ENCODE measurements at regions not wholly inside any gene's neighbourhood (a gene's known extent, or its start where the extent isn't known, plus 50 kb on each side); places are given as distances from the start of the nearest gene placed in this dataset.

DNA sequence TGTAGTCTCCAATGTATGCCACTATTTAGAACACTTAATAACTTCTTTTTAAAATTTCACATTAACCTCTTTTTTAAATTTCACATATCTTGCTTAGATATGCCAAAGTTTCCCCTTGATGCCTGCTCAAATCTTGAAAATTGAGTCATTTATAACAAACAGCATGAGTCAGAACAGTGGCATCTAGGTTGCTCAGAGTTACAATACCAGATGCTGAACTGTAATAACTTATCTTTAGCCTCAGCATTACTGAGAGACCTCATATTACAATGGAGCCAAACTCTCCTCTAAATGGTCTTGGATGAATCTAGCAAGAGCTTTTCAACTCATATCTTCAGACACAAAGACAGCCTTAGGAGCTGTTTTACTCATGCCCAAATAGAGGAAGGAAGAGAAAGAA lies 439.3 kb upstream of the ARPP21 start:
- H3K27me3 ChIP-seq, result no peaks in the 10 kb centered on the region
- H3K4me1 ChIP-seq (ENCODE audit: low read depth), result peaks cover 5% of the 10 kb centered on the region
- no peaks in the 10 kb centered on the region for H3K36me3 ChIP-seq
- no peak overlapping the region for H3K27ac ChIP-seq
- no peaks in the 10 kb centered on the region for H3K9me3 ChIP-seq (ENCODE audit: low read depth)
- TF ChIP-seq, protein P1, sequence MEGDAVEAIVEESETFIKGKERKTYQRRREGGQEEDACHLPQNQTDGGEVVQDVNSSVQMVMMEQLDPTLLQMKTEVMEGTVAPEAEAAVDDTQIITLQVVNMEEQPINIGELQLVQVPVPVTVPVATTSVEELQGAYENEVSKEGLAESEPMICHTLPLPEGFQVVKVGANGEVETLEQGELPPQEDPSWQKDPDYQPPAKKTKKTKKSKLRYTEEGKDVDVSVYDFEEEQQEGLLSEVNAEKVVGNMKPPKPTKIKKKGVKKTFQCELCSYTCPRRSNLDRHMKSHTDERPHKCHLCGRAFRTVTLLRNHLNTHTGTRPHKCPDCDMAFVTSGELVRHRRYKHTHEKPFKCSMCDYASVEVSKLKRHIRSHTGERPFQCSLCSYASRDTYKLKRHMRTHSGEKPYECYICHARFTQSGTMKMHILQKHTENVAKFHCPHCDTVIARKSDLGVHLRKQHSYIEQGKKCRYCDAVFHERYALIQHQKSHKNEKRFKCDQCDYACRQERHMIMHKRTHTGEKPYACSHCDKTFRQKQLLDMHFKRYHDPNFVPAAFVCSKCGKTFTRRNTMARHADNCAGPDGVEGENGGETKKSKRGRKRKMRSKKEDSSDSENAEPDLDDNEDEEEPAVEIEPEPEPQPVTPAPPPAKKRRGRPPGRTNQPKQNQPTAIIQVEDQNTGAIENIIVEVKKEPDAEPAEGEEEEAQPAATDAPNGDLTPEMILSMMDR (IDR thresholded peaks at IDR 0.05; ENCODE audit: low read depth, low read length), result no peak
- H3K4me3 ChIP-seq, result no peak overlapping the region
- DNase-seq (ENCODE audit: low read depth in 1 of 2, low spot score in 1 of 2), result peak in 1 of 2 donors; percentile 68

GRCh38 chr3:35201211-35201610 lies 438.1 kb upstream of the ARPP21 start:
- TF ChIP-seq, protein P1 (IDR thresholded peaks at IDR 0.05; ENCODE audit: low read depth, low read length), result no peak
- no peak overlapping the region for H3K27ac ChIP-seq

DNA sequence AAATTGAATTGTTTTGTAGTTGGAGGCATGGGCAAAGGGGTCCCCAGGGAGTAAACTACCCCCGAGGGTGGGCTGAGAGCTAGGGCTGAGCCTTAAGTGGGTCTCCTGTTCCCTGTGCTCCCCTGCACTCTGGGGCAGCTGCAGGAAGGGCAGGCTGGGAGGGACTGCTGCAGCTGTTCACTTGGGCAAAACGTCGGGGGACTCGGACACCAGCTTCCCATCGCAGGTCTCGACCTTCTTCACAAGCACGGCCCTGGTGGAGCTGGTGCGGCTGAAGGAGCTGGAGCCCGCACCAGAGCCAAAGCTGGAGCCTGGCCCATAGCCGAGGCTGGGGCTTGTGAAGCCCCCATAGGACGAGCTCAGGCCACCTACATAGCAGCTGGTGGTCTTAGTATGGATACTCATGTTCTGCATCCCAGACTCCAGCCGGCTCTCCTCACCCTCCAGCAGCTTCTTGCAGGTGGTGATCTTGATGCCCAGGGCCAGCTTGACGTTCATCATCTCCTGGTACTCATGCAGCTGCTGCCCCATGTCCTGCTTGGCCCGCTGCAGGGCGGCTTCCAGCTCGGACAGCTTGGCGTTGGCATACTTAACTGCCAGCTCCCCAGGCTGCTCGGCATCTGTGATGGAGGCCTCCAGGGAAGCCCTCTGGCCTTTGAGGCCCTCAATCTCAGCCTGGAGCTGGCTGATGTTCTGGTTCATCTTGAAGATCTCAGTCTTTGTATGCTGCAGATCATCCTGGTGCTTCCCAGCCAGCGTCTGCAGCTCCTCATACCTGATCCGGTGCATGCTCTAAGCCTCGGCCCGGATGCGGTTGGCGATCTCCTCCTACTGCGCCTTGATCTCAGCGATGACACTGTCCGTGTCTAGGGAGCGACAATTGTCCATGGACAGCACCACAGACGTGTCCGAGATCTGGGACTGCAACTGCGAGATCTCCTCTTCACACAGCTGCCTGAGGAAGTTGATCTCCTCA lies 423.5 kb upstream of the ARPP21 start:
- no peaks in the 10 kb centered on the region for H3K36me3 ChIP-seq
- H3K27me3 ChIP-seq, result no peaks in the 10 kb centered on the region
- H3K9me3 ChIP-seq (ENCODE audit: low read depth), result no peaks in the 10 kb centered on the region
- no peak for DNase-seq (ENCODE audit: low read depth in 1 of 2, low spot score in 1 of 2)
- TF ChIP-seq, protein P1 (IDR thresholded peaks at IDR 0.05; ENCODE audit: low read depth, low read length), result no peak
- H3K4me3 ChIP-seq, result no peak overlapping the region
- peaks cover 11% of the 10 kb centered on the region for H3K4me1 ChIP-seq (ENCODE audit: low read depth)
- no peak overlapping the region for H3K27ac ChIP-seq

More at GRCh38 chr3:35201211-35201610, 438.1 kb upstream of the ARPP21 start:
- Histone ChIP-seq H3K4me1 (ENCODE audit: low read depth) (peaks cover 15% of the 10 kb centered on the region), H3K27me3 (no peaks in the 10 kb centered on the region), H3K4me3 (no peak overlapping the region), H3K36me3 (no peaks in the 10 kb centered on the region), H3K9me3 (ENCODE audit: low read depth) (no peaks in the 10 kb centered on the region)
- DNase-seq (ENCODE audit: low read depth in 1 of 2, low spot score in 1 of 2), result no peak

- Histone ChIP-seq H3K27ac (no peak overlapping the region), H3K36me3 (no peaks in the 10 kb centered on the region), H3K4me1 (ENCODE audit: low read depth) (peaks cover 11% of the 10 kb centered on the region), H3K4me3 (no peak overlapping the region), H3K27me3 (no peaks in the 10 kb centered on the region), H3K9me3 (ENCODE audit: low read depth) (no peaks in the 10 kb centered on the region)
- DNase-seq (ENCODE audit: low read depth in 1 of 2, low spot score in 1 of 2), result no peak
- TF ChIP-seq, protein P1 (IDR thresholded peaks at IDR 0.05; ENCODE audit: low read depth, low read length), result no peak
Observed at GRCh38 chr3:35216501-35217266, 422.6 kb upstream of the ARPP21 start.

GRCh38 chr3:35223632-35224394 lies 415.5 kb upstream of the ARPP21 start:
- no peak overlapping the region for H3K4me3 ChIP-seq
- H3K27ac ChIP-seq, result no peak overlapping the region
- TF ChIP-seq, protein P1 (IDR thresholded peaks at IDR 0.05; ENCODE audit: low read depth, low read length), result no peak
- no peaks in the 10 kb centered on the region for H3K36me3 ChIP-seq
- DNase-seq (ENCODE audit: low read depth in 1 of 2, low spot score in 1 of 2), result no peak
- H3K27me3 ChIP-seq, result no peaks in the 10 kb centered on the region
- peaks cover 11% of the 10 kb centered on the region for H3K4me1 ChIP-seq (ENCODE audit: low read depth)
- no peaks in the 10 kb centered on the region for H3K9me3 ChIP-seq (ENCODE audit: low read depth)

Data from cardiac muscle cell (in vitro differentiated cells and primary cell).